ENCODE measurements at regions not wholly inside any gene's neighbourhood (a gene's known extent, or its start where the extent isn't known, plus 50 kb on each side); places are given as distances from the start of the nearest gene placed in this dataset.
"Not testable (repeated sequence)": the region's sequence is repeated elsewhere in the genome, so short reads cannot be mapped to it uniquely, and the experiment has no call there.

DNA sequence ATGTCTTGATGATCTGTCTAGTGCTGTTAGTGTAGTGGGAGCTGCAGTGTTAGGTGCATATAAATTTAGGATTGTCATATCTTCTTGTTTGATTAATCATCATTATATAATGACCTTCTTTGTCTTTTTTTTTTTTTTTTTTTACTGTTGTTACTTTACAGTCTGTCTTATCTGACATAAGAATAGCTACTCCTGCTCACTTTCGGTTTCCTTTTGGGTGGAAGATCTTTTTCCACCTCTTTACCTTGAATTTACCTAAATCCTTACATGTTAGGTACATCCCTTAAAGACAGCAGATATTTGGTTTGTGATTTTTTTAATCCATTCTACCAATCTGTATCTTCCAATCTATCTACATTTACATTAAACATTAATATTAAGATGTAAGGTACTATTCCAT lies 113.6 kb upstream of the PCLO start:
- Mint-ChIP-seq H3K9me3 (peaks cover 29% of the 10 kb centered on the region), H3K27me3 (ENCODE audit: insufficient read depth) (no peaks in the 10 kb centered on the region), H3K4me3 (no peak overlapping the region), H3K36me3 (ENCODE audit: low read depth) (no peaks in the 10 kb centered on the region), H3K27ac (no peak overlapping the region), H3K4me1 (ENCODE audit: low read depth) (no peaks in the 10 kb centered on the region)
- DNase-seq, result no peak
- TF ChIP-seq, protein P1, sequence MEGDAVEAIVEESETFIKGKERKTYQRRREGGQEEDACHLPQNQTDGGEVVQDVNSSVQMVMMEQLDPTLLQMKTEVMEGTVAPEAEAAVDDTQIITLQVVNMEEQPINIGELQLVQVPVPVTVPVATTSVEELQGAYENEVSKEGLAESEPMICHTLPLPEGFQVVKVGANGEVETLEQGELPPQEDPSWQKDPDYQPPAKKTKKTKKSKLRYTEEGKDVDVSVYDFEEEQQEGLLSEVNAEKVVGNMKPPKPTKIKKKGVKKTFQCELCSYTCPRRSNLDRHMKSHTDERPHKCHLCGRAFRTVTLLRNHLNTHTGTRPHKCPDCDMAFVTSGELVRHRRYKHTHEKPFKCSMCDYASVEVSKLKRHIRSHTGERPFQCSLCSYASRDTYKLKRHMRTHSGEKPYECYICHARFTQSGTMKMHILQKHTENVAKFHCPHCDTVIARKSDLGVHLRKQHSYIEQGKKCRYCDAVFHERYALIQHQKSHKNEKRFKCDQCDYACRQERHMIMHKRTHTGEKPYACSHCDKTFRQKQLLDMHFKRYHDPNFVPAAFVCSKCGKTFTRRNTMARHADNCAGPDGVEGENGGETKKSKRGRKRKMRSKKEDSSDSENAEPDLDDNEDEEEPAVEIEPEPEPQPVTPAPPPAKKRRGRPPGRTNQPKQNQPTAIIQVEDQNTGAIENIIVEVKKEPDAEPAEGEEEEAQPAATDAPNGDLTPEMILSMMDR (IDR thresholded peaks at IDR 0.05), result no peak

DNA sequence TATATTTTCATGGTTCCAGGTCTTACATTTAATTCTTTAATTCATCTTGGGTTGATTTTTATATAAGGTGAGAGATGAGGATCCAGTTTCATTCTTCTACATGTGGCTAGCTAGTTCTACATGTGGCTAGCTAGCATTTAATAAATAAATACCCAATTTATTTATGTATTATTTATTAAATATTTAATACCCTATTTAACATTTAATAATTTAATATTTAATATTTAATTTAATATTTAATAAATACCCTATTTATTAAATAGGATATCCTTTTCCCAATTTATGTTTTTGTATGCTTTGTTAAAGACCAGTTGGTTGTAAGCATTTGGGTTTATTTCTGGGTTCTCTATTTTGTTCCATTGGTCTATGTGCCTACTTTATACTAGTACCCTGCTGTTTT lies 111.0 kb upstream of the PCLO start:
- peaks cover 27% of the 10 kb centered on the region for H3K9me3 Mint-ChIP-seq
- H3K27me3 Mint-ChIP-seq (ENCODE audit: insufficient read depth), result no peaks in the 10 kb centered on the region
- DNase-seq, result no peak
- H3K27ac Mint-ChIP-seq, result no peak overlapping the region
- H3K4me1 Mint-ChIP-seq (ENCODE audit: low read depth), result no peaks in the 10 kb centered on the region
- H3K4me3 Mint-ChIP-seq, result no peak overlapping the region
- TF ChIP-seq, protein P1 (IDR thresholded peaks at IDR 0.05), result no peak
- H3K36me3 Mint-ChIP-seq (ENCODE audit: low read depth), result no peaks in the 10 kb centered on the region

DNA sequence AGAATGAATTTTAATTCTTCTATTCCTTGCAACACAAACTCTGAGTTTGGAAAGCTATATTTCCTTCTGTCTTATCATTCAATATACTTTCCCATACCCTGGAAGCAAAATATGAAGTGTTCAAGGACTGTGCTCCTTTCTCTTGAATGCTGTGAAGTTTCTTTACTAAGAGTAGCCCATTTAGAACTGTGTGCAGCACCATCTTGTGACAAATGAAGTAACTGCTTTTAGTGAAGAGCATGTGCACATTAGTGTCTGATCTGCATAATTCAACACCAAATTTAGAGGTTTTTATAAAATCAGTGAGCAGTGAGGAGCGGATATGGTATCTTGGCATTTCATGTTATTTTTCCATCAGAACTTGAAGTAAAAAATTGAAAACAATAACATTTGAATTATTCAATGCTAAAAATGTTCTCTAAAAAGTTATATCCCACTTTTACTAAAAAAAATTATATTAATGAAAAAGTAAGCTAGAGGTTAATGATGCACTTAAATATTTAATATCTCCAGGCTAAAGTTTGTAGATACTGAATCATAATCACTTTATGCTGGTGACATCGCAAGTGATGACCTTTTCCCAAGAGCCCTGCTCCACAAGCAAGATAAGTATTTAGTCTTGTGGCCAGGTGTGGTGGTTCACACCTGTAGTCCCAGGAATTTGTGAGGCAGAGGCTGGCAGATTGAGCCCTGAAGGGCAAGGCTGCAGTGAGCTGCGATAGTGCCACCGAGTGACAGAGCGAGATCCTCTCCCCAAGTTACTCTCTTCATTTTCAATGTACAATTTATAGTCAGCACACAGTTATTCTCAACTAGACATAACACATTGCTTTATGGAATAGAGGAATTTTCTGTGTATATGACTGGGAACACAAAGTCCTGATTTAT lies 108.8 kb upstream of the PCLO start:
- H3K27ac Mint-ChIP-seq, result no peak overlapping the region
- DNase-seq, result peak; percentile 5
- no peaks in the 10 kb centered on the region for H3K27me3 Mint-ChIP-seq (ENCODE audit: insufficient read depth)
- H3K9me3 Mint-ChIP-seq, result peaks cover 19% of the 10 kb centered on the region
- H3K4me1 Mint-ChIP-seq (ENCODE audit: low read depth), result no peaks in the 10 kb centered on the region
- no peak overlapping the region for H3K4me3 Mint-ChIP-seq
- TF ChIP-seq, protein P1 (IDR thresholded peaks at IDR 0.05), result no peak
- no peaks in the 10 kb centered on the region for H3K36me3 Mint-ChIP-seq (ENCODE audit: low read depth)

DNA sequence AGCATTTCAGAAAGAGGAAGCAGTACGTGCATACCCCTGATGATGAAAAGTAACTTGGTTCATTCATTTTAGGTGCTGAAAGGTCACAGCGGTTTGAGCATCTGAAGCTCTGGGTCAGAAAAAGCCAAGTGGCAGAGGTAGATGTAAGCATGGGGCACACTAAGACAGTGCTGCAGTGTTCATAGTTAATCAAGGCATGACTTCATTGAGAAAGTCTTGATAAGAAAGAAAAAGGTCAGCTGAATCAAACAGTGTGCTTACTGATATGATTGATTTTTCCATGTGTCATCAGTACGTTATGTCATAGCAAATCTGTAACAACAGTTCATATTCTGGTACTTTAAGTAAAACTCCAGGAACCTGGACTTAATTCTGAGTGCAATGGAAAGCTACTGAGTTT lies 107.7 kb upstream of the PCLO start:
- H3K36me3 Mint-ChIP-seq (ENCODE audit: low read depth), result no peaks in the 10 kb centered on the region
- no peak overlapping the region for H3K4me3 Mint-ChIP-seq
- H3K9me3 Mint-ChIP-seq, result peaks cover 16% of the 10 kb centered on the region
- DNase-seq, result no peak
- no peak overlapping the region for H3K27ac Mint-ChIP-seq
- H3K4me1 Mint-ChIP-seq (ENCODE audit: low read depth), result no peaks in the 10 kb centered on the region
- no peaks in the 10 kb centered on the region for H3K27me3 Mint-ChIP-seq (ENCODE audit: insufficient read depth)
- TF ChIP-seq, protein P1 (IDR thresholded peaks at IDR 0.05), result no peak

DNA sequence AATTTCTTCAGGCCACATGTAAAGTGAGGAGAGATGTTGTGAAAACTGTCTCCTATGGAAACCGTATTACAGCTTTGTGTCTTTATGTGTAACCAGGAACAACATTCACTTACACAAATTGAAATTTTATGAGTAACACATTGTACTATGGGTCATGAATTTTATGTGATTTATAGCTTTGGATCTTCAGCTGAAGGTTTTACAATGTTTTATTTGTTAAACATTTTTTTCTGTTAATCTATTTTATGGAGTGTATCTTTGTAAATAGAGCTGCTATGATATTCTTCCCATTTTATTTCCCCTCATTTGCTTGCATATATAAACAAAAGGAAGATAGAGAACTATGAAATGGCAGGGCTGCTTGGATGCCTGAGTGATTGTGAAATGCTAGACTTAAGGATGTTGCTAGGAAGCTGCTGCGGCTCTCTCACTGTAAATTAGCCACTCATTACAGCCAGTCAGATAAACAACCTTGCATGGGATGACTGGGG lies 104.5 kb upstream of the PCLO start:
- no peaks in the 10 kb centered on the region for H3K27me3 Mint-ChIP-seq (ENCODE audit: insufficient read depth)
- H3K36me3 Mint-ChIP-seq (ENCODE audit: low read depth), result no peaks in the 10 kb centered on the region
- H3K4me1 Mint-ChIP-seq (ENCODE audit: low read depth), result no peaks in the 10 kb centered on the region
- TF ChIP-seq, protein P1 (IDR thresholded peaks at IDR 0.05), result no peak
- no peak overlapping the region for H3K4me3 Mint-ChIP-seq
- H3K27ac Mint-ChIP-seq, result no peak overlapping the region
- H3K9me3 Mint-ChIP-seq, result peaks cover 19% of the 10 kb centered on the region
- no peak for DNase-seq

DNA sequence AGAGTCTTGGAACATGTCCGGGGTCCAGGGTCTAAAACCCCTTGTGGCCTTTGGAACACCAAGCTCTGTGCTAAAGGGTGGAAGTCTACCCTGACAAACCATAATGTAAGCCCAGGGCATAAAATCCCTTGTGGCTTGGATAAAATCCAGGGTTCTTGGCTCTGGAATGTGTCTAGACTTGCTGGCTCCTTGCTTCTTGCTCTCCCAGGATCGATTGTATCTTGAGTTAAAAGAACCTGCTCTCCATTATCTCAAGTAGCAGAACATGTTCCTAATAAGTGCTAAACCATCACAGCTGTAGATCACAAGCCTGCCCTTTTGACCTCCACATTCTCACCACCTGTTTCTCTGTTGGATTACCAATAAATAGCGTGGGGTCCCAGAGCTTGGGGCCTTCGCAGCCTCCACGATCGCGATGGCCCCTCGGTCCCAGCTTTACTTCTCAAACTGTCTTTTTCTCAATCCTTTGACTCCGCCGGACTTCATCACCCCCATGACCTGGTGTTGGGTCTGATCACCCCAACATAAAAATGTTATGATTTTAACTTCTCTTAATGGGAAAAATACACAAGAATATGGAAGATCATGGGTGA lies 100.9 kb upstream of the PCLO start:
- not testable (repeated sequence) for H3K27ac Mint-ChIP-seq; H3K36me3 Mint-ChIP-seq (ENCODE audit: low read depth); H3K4me3 Mint-ChIP-seq; H3K27me3 Mint-ChIP-seq (ENCODE audit: insufficient read depth); DNase-seq; H3K4me1 Mint-ChIP-seq (ENCODE audit: low read depth)
- H3K9me3 Mint-ChIP-seq, result peaks cover 15% of the 10 kb centered on the region
